Adrenal gland (tissue), 9 donors: ENCODE measurements at regions not wholly inside any gene's neighbourhood (a gene's known extent, or its start where the extent isn't known, plus 50 kb on each side); places are given as distances from the start of the nearest gene placed in this dataset.
"Not testable (repeated sequence)": the region's sequence is repeated elsewhere in the genome, so short reads cannot be mapped to it uniquely, and the experiment has no call there.

Experiments
- DNase-seq, 7 donors: peaks; one replicate each; pipeline ENCODE4 v3.0.0-alpha.2; 2019 to 2020
- H3K27ac ChIP-seq, 5 donors: fragments of 200-600 bp; sonication (generic) in 4 of 5; 1 replicate in 3 of 5; 2 replicates in 2 of 5; pipeline versions ENCODE4 v1.5.1 to v1.8.0; 2016 to 2020; ENCODE audit warnings: mild to moderate bottlenecking in 1 of 5
- H3K27me3 ChIP-seq: fragments of 200-600 bp; 2 replicates; pipeline ENCODE4 v1.8.0; 2021
- H3K36me3 ChIP-seq, 2 donors: fragments of 200-600 bp; replicated peaks in 1 of 2; 1 replicate in 1 of 2; 2 replicates in 1 of 2; pipeline versions ENCODE4 v1.5.1 to v1.8.0; 2018 to 2022
- H3K4me1 ChIP-seq, 2 donors: fragments of 200-600 bp; replicated peaks in 1 of 2; 1 replicate in 1 of 2; 2 replicates in 1 of 2; pipeline versions ENCODE4 v1.5.1 to v1.8.0; 2018 to 2021
- H3K4me3 ChIP-seq, 4 donors: fragments of 200-600 bp; sonication (generic) in 3 of 4; one replicate each; pipeline ENCODE4 v1.5.1; 2016 to 2018
- H3K9me3 ChIP-seq, 3 donors: fragments of 200-600 bp; sonication (generic) in 1 of 3; replicated peaks in 1 of 3; 1 replicate in 2 of 3; 2 replicates in 1 of 3; pipeline versions ENCODE4 v1.5.1 to v1.8.0; 2016 to 2021
- CTCF ChIP-seq, 6 experiments: fragments of 450-650 bp in 4 of 6; fragments of 200-600 bp in 2 of 6; sonication (generic) in 1 of 6; IDR thresholded peaks; 1 replicate in 5 of 6; 2 replicates in 1 of 6; pipeline versions ENCODE4 v1.5.1 to v1.8.0; 2016 to 2021; ENCODE audit warnings: antibody characterized with exemption in 6 of 6, mild to moderate bottlenecking in 2 of 6, moderate library complexity in 1 of 6
- POLR2A ChIP-seq, 2 donors: fragments of 450-650 bp; IDR thresholded peaks; one replicate each; pipeline ENCODE4 v1.6.1; 2017; ENCODE audit warnings: antibody characterized with exemption in 2 of 2, mild to moderate bottlenecking in 2 of 2, moderate library complexity in 1 of 2
- WGBS, 4 donors: extraction: QIAGEN DNeasy Blood & Tissue Kit in 2 of 4; methylation state at CpG; one replicate each; pipeline versions ENCODE4 v1.1.5 to v1.1.7; 2013 to 2017; 5-methylcytosine and 5-hydroxymethylcytosine counted together
- intact Hi-C, 2 donors: fragments of 100-400 bp; cut with DNase I; formaldehyde crosslinking; loops; one replicate each; pipeline versions ENCODE4 v1.14.1 to v1.15.0; 2022 to 2023
- donor health status: healthy with polysubstance abuse.
- donor health status: Bipolar disorder and iron deficiency.
- donor health status: DM: yes; HTN: yes; CAD: no.
- donor health status: DM: no; HTN: no; CAD: no.
- donor health status: DM: no; HTN: no; CAD: no.

GRCh38 chr7:70893971-70894715 lies 237.8 kb upstream of the GALNT17 start:
- Histone ChIP-seq H3K4me3 (no peak overlapping the region), H3K36me3 (no peaks in the 10 kb centered on the region), H3K9me3 (no peaks in the 10 kb centered on the region), H3K27ac (no peak overlapping the region), H3K4me1 (no peaks in the 10 kb centered on the region), H3K27me3 (no peaks in the 10 kb centered on the region)
- 58 to 82% (median 78%) methylated on average over 2 to 4 of the region's 4 CpGs for WGBS, 4 donors
- no peak for TF ChIP-seq CTCF (IDR thresholded peaks at IDR 0.05)
- no peak for TF ChIP-seq POLR2A (IDR thresholded peaks at IDR 0.05)
- intact Hi-C loops: no loop called here
- no peak for DNase-seq

- Histone ChIP-seq H3K27ac (no peak overlapping the region), H3K4me1 (no peaks in the 10 kb centered on the region), H3K36me3 (no peaks in the 10 kb centered on the region), H3K4me3 (no peak overlapping the region), H3K9me3 (no peaks in the 10 kb centered on the region), H3K27me3 (no peaks in the 10 kb centered on the region)
- no peak for DNase-seq
- TF ChIP-seq CTCF (IDR thresholded peaks at IDR 0.05) (no peak), POLR2A (IDR thresholded peaks at IDR 0.05) (no peak)
- WGBS, 4 donors: 82 to 94% (median 90%) methylated on average over 5 to 6 of the region's 6 CpGs
- intact Hi-C loops: no loop called here
These were observed 237.1 kb upstream of the GALNT17 start for GRCh38 chr7:70894799-70895198.

- H3K36me3 ChIP-seq, H3K9me3 ChIP-seq, H3K4me3 ChIP-seq, intact Hi-C loops, H3K27me3 ChIP-seq, DNase-seq, H3K4me1 ChIP-seq, H3K27ac ChIP-seq: not testable (repeated sequence)
- WGBS, 4 donors: 62 to 72% (median 68%) methylated on average over 6 to 7 of the region's 7 CpGs
These were observed 236.4 kb upstream of the GALNT17 start for GRCh38 chr7:70895337-70896200.

- WGBS, 4 donors: 78 to 83% (median 82%) methylated on average over 6 of the region's 6 CpGs
- DNase-seq: no peak
- H3K9me3 ChIP-seq: no peaks in the 10 kb centered on the region
- intact Hi-C loops: no loop called here
- no peak overlapping the region for H3K4me3 ChIP-seq
- H3K27ac ChIP-seq: no peak overlapping the region
- H3K4me1 ChIP-seq: no peaks in the 10 kb centered on the region
- TF ChIP-seq CTCF (IDR thresholded peaks at IDR 0.05): no peak
- no peak for TF ChIP-seq POLR2A (IDR thresholded peaks at IDR 0.05)
- H3K27me3 ChIP-seq: no peaks in the 10 kb centered on the region
- H3K36me3 ChIP-seq: no peaks in the 10 kb centered on the region
These were observed 224.4 kb upstream of the GALNT17 start for GRCh38 chr7:70907259-70908247.
